ENCODE measurements at regions not wholly inside any gene's neighbourhood (a gene's known extent, or its start where the extent isn't known, plus 50 kb on each side); places are given as distances from the start of the nearest gene placed in this dataset.

GRCh38 chr5:164098531-164098930 lies 593.1 kb downstream of the MAT2B start:
- Histone ChIP-seq H3K27ac (ENCODE audit: low read depth, low read length, poor library complexity, severe bottlenecking) (no peak overlapping the region), H3K4me3 (ENCODE audit: low read depth, low read length, poor library complexity, severe bottlenecking) (no peak overlapping the region), H3K4me1 (ENCODE audit: insufficient read depth, low read length, severe bottlenecking) (no peaks in the 10 kb centered on the region), H3K9me2 (ENCODE audit: low read depth, low read length) (no peaks in the 10 kb centered on the region), H3K9me3 (ENCODE audit: low read length) (no peaks in the 10 kb centered on the region), H3F3A (ENCODE audit: insufficient read depth, low read length) (no peaks in the 10 kb centered on the region), H2AFZ (ENCODE audit: low read length) (no peak overlapping the region), H3K4me2 (ENCODE audit: low read length) (no peak overlapping the region), H3K79me2 (ENCODE audit: insufficient read depth, low read length) (no peaks in the 10 kb centered on the region), H4K20me1 (ENCODE audit: insufficient read depth, low read length) (no peaks in the 10 kb centered on the region), H3K27me3 (ENCODE audit: insufficient read depth, low read length) (no peaks in the 10 kb centered on the region), H3K9ac (ENCODE audit: low read length) (no peak overlapping the region), H3K36me3 (ENCODE audit: insufficient read depth, low read length) (no peaks in the 10 kb centered on the region)
- TF ChIP-seq CTCF (IDR thresholded peaks at IDR 0.05; ENCODE audit: low read length) (no peak), EZH2 (IDR thresholded peaks at IDR 0.05; ENCODE audit: borderline replicate concordance, low read length) (no peak)

GRCh38 chr5:164098979-164099378 lies 593.6 kb downstream of the MAT2B start:
- H3K4me3 ChIP-seq (ENCODE audit: low read depth, low read length, poor library complexity, severe bottlenecking), result no peak overlapping the region
- no peaks in the 10 kb centered on the region for H3F3A ChIP-seq (ENCODE audit: insufficient read depth, low read length)
- no peaks in the 10 kb centered on the region for H3K27me3 ChIP-seq (ENCODE audit: insufficient read depth, low read length)
- no peaks in the 10 kb centered on the region for H3K9me2 ChIP-seq (ENCODE audit: low read depth, low read length)
- H4K20me1 ChIP-seq (ENCODE audit: insufficient read depth, low read length), result no peaks in the 10 kb centered on the region
- H2AFZ ChIP-seq (ENCODE audit: low read length), result no peak overlapping the region
- no peaks in the 10 kb centered on the region for H3K9me3 ChIP-seq (ENCODE audit: low read length)
- no peaks in the 10 kb centered on the region for H3K36me3 ChIP-seq (ENCODE audit: insufficient read depth, low read length)
- no peaks in the 10 kb centered on the region for H3K4me1 ChIP-seq (ENCODE audit: insufficient read depth, low read length, severe bottlenecking)
- TF ChIP-seq CTCF (IDR thresholded peaks at IDR 0.05; ENCODE audit: low read length) (no peak), EZH2 (IDR thresholded peaks at IDR 0.05; ENCODE audit: borderline replicate concordance, low read length) (no peak)
- H3K79me2 ChIP-seq (ENCODE audit: insufficient read depth, low read length), result no peaks in the 10 kb centered on the region
- H3K9ac ChIP-seq (ENCODE audit: low read length), result no peak overlapping the region
- no peak overlapping the region for H3K27ac ChIP-seq (ENCODE audit: low read depth, low read length, poor library complexity, severe bottlenecking)
- H3K4me2 ChIP-seq (ENCODE audit: low read length), result no peak overlapping the region

DNA sequence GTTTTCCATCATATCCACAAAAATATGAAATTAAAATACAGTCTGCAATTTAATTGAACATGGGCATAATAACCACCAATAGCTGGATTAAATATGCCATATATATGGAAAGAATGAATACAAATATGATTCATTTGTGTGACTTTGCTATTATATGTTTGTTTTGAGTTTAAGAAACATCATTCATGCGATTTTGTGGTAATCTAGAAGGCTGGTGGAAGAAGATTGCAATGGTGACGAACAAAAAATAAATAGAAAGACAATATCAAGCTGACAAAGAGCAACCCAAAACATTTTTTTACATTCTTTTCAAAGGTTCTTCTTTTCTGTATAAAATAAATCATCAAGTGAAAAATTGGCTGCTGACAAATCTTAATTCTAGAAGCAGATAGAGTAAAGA lies 610.0 kb downstream of the MAT2B start:
- Histone ChIP-seq H3K4me3 (ENCODE audit: low read depth, low read length, poor library complexity, severe bottlenecking) (no peak overlapping the region), H3K4me2 (ENCODE audit: low read length) (no peak overlapping the region), H3K36me3 (ENCODE audit: insufficient read depth, low read length) (no peaks in the 10 kb centered on the region), H3K27ac (ENCODE audit: low read depth, low read length, poor library complexity, severe bottlenecking) (no peak overlapping the region), H2AFZ (ENCODE audit: low read length) (no peak overlapping the region), H3K9me3 (ENCODE audit: low read length) (no peaks in the 10 kb centered on the region), H3F3A (ENCODE audit: insufficient read depth, low read length) (no peaks in the 10 kb centered on the region), H3K79me2 (ENCODE audit: insufficient read depth, low read length) (no peaks in the 10 kb centered on the region), H3K4me1 (ENCODE audit: insufficient read depth, low read length, severe bottlenecking) (peaks cover 6% of the 10 kb centered on the region), H4K20me1 (ENCODE audit: insufficient read depth, low read length) (no peaks in the 10 kb centered on the region), H3K9ac (ENCODE audit: low read length) (no peak overlapping the region), H3K9me2 (ENCODE audit: low read depth, low read length) (no peaks in the 10 kb centered on the region), H3K27me3 (ENCODE audit: insufficient read depth, low read length) (no peaks in the 10 kb centered on the region)
- TF ChIP-seq CTCF (IDR thresholded peaks at IDR 0.05; ENCODE audit: low read length) (no peak), EZH2 (IDR thresholded peaks at IDR 0.05; ENCODE audit: borderline replicate concordance, low read length) (no peak)
